ENCODE measurements at regions not wholly inside any gene's neighbourhood (a gene's known extent, or its start where the extent isn't known, plus 50 kb on each side); places are given as distances from the start of the nearest gene placed in this dataset.
"Not testable (repeated sequence)": the region's sequence is repeated elsewhere in the genome, so short reads cannot be mapped to it uniquely, and the experiment has no call there.

- Mint-ChIP-seq H3K27ac (ENCODE audit: unreplicated experiment) (no peak overlapping the region), H3K4me1 (ENCODE audit: unreplicated experiment) (no peaks in the 10 kb centered on the region), H3K36me3 (ENCODE audit: low read depth, unreplicated experiment) (no peaks in the 10 kb centered on the region), H3K4me3 (ENCODE audit: unreplicated experiment) (no peak overlapping the region), H3K9me3 (ENCODE audit: unreplicated experiment) (no peaks in the 10 kb centered on the region), H3K27me3 (ENCODE audit: unreplicated experiment) (no peaks in the 10 kb centered on the region)
- TF ChIP-seq CTCF (IDR thresholded peaks at IDR 0.05; ENCODE audit: unreplicated experiment), result no peak
- DNase-seq (ENCODE audit: low spot score), result no peak
Measured at GRCh38 chr5:152113401-152113800, 188.8 kb upstream of the GLRA1 start.

- DNase-seq (ENCODE audit: low spot score), result no peak
Measured at GRCh38 chr5:152107220-152107619, 182.6 kb upstream of the GLRA1 start.

GRCh38 chr5:152106571-152106970 lies 181.9 kb upstream of the GLRA1 start:
- Mint-ChIP-seq H3K4me1 (ENCODE audit: unreplicated experiment) (no peaks in the 10 kb centered on the region), H3K9me3 (ENCODE audit: unreplicated experiment) (no peaks in the 10 kb centered on the region), H3K36me3 (ENCODE audit: low read depth, unreplicated experiment) (no peaks in the 10 kb centered on the region), H3K4me3 (ENCODE audit: unreplicated experiment) (no peak overlapping the region), H3K27me3 (ENCODE audit: unreplicated experiment) (no peaks in the 10 kb centered on the region), H3K27ac (ENCODE audit: unreplicated experiment) (no peak overlapping the region)
- DNase-seq (ENCODE audit: low spot score), result no peak
- TF ChIP-seq CTCF (IDR thresholded peaks at IDR 0.05; ENCODE audit: unreplicated experiment), result no peak

More at GRCh38 chr5:152107220-152107619, 182.6 kb upstream of the GLRA1 start:
- Mint-ChIP-seq H3K36me3 (ENCODE audit: low read depth, unreplicated experiment) (no peaks in the 10 kb centered on the region), H3K27me3 (ENCODE audit: unreplicated experiment) (no peaks in the 10 kb centered on the region), H3K4me3 (ENCODE audit: unreplicated experiment) (no peak overlapping the region), H3K27ac (ENCODE audit: unreplicated experiment) (no peak overlapping the region), H3K4me1 (ENCODE audit: unreplicated experiment) (no peaks in the 10 kb centered on the region), H3K9me3 (ENCODE audit: unreplicated experiment) (no peaks in the 10 kb centered on the region)
- no peak for TF ChIP-seq CTCF (IDR thresholded peaks at IDR 0.05; ENCODE audit: unreplicated experiment)

- Mint-ChIP-seq H3K4me1 (ENCODE audit: unreplicated experiment) (no peaks in the 10 kb centered on the region), H3K27ac (ENCODE audit: unreplicated experiment) (no peak overlapping the region), H3K4me3 (ENCODE audit: unreplicated experiment) (no peak overlapping the region), H3K27me3 (ENCODE audit: unreplicated experiment) (no peaks in the 10 kb centered on the region), H3K9me3 (ENCODE audit: unreplicated experiment) (no peaks in the 10 kb centered on the region), H3K36me3 (ENCODE audit: low read depth, unreplicated experiment) (no peaks in the 10 kb centered on the region)
- no peak for TF ChIP-seq CTCF (IDR thresholded peaks at IDR 0.05; ENCODE audit: unreplicated experiment)
- DNase-seq (ENCODE audit: low spot score), result no peak
Measured at GRCh38 chr5:152105085-152105484, 180.4 kb upstream of the GLRA1 start.

GRCh38 chr5:152104211-152104610 lies 179.6 kb upstream of the GLRA1 start:
- TF ChIP-seq CTCF (IDR thresholded peaks at IDR 0.05; ENCODE audit: unreplicated experiment), result no peak
- H3K27me3 Mint-ChIP-seq (ENCODE audit: unreplicated experiment), result no peaks in the 10 kb centered on the region
- no peak overlapping the region for H3K27ac Mint-ChIP-seq (ENCODE audit: unreplicated experiment)
- no peaks in the 10 kb centered on the region for H3K9me3 Mint-ChIP-seq (ENCODE audit: unreplicated experiment)
- no peaks in the 10 kb centered on the region for H3K4me1 Mint-ChIP-seq (ENCODE audit: unreplicated experiment)
- no peaks in the 10 kb centered on the region for H3K36me3 Mint-ChIP-seq (ENCODE audit: low read depth, unreplicated experiment)
- DNase-seq (ENCODE audit: low spot score), result no peak
- no peak overlapping the region for H3K4me3 Mint-ChIP-seq (ENCODE audit: unreplicated experiment)

GRCh38 chr5:152102908-152103307 lies 178.3 kb upstream of the GLRA1 start:
- H3K9me3 Mint-ChIP-seq (ENCODE audit: unreplicated experiment); H3K4me3 Mint-ChIP-seq (ENCODE audit: unreplicated experiment); H3K27ac Mint-ChIP-seq (ENCODE audit: unreplicated experiment); H3K36me3 Mint-ChIP-seq (ENCODE audit: low read depth, unreplicated experiment); H3K4me1 Mint-ChIP-seq (ENCODE audit: unreplicated experiment); DNase-seq (ENCODE audit: low spot score); H3K27me3 Mint-ChIP-seq (ENCODE audit: unreplicated experiment): not testable (repeated sequence)

Data from endothelial cell (in vitro differentiated cells).